Keratinocyte (primary cell): ENCODE measurements at regions not wholly inside any gene's neighbourhood (a gene's known extent, or its start where the extent isn't known, plus 50 kb on each side); places are given as distances from the start of the nearest gene placed in this dataset.

Experiments used
- CTCF ChIP-seq, 3 experiments: IDR thresholded peaks in 1 of 3; conservative IDR thresholded peaks in 1 of 3; optimal IDR thresholded peaks in 1 of 3; 2 replicates in 2 of 3; 3 replicates in 1 of 3; pipeline versions ENCODE3 to v1.5.1; 2011; ENCODE audit warnings: low read length in 3 of 3, mild to moderate bottlenecking in 3 of 3, moderate library complexity in 2 of 3, control low read depth in 1 of 3, inconsistent platforms in 1 of 3; ENCODE audit not compliant: insufficient read depth in 2 of 3; ENCODE audit errors: extremely low read depth in 1 of 3
- EZH2 ChIP-seq: IDR thresholded peaks from one replicate; pipeline ENCODE4 v1.6.1; 2012; ENCODE audit warnings: inconsistent platforms, mild to moderate bottlenecking, low read length, moderate library complexity

GRCh38 chr22:48950151-48950915 lies 877.3 kb downstream of the BRD1 start:
- no peak for TF ChIP-seq CTCF (optimal IDR thresholded peaks at IDR 0.05 in 1 of 3, IDR thresholded peaks at IDR 0.05 in 1 of 3, conservative IDR thresholded peaks at IDR 0.05 in 1 of 3; ENCODE audit: extremely low read depth in 1 of 3, insufficient read depth in 2 of 3, low read length in 3 of 3)
- TF ChIP-seq EZH2 = no peak
